ENCODE measurements at regions not wholly inside any gene's neighbourhood (a gene's known extent, or its start where the extent isn't known, plus 50 kb on each side); places are given as distances from the start of the nearest gene placed in this dataset.

DNA sequence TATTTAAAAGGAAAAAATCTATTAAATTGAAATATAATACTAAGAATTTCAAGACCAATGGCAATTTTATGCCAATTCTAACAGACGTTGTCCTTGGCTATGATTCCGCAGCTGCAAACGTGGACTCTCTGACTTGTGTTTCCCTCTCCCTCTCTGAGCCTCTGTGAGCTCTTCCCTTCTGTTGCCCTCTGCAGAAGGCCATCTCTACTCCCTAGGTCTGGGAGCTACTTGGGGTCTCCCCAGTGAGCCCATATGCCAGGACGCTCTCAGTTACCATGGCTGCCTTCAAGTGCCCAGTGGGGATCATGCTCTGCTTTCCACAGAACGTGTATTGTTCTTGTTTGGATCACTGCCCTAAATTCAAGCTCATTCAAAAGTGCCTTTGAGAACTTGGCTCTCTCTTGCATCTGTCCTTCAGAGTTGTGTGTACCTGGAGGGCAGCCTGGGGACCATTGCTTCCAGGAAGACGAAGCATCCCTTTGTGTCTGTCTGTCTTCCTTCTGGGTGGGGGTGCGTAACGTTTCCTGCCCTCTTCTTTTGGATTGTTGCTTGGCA is 97.5 kb upstream of the TSPAN2 start:
- intact Hi-C loops (cut with DNase I): loop anchor here (10.0 kb wide), 1 partner anchor 98 kb away; no protein-coding TSS in a partner anchor
- no peaks in the 10 kb centered on the region for H3K9me3 ChIP-seq
- no peaks in the 10 kb centered on the region for H3K27me3 ChIP-seq
- no peaks in the 10 kb centered on the region for H3K36me3 ChIP-seq
- no peak overlapping the region for H3K4me3 ChIP-seq
- H3K4me1 ChIP-seq: peaks cover 40% of the 10 kb centered on the region
- no peak for DNase-seq (ENCODE audit: extremely low spot score in 2 of 2)
- TF ChIP-seq, protein P1, sequence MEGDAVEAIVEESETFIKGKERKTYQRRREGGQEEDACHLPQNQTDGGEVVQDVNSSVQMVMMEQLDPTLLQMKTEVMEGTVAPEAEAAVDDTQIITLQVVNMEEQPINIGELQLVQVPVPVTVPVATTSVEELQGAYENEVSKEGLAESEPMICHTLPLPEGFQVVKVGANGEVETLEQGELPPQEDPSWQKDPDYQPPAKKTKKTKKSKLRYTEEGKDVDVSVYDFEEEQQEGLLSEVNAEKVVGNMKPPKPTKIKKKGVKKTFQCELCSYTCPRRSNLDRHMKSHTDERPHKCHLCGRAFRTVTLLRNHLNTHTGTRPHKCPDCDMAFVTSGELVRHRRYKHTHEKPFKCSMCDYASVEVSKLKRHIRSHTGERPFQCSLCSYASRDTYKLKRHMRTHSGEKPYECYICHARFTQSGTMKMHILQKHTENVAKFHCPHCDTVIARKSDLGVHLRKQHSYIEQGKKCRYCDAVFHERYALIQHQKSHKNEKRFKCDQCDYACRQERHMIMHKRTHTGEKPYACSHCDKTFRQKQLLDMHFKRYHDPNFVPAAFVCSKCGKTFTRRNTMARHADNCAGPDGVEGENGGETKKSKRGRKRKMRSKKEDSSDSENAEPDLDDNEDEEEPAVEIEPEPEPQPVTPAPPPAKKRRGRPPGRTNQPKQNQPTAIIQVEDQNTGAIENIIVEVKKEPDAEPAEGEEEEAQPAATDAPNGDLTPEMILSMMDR (IDR thresholded peaks at IDR 0.05): no peak
- TF ChIP-seq POLR2AphosphoS5 (IDR thresholded peaks at IDR 0.05; ENCODE audit: insufficient read depth in 1 of 2, low read depth in 1 of 2): no peak
- TF ChIP-seq POLR2A (IDR thresholded peaks at IDR 0.05): no peak
- H3K27ac ChIP-seq: no peak overlapping the region

- no peak for DNase-seq (ENCODE audit: extremely low spot score in 2 of 2)
- TF ChIP-seq POLR2AphosphoS5 (IDR thresholded peaks at IDR 0.05; ENCODE audit: insufficient read depth in 1 of 2, low read depth in 1 of 2) (no peak), POLR2A (IDR thresholded peaks at IDR 0.05) (no peak)
- TF ChIP-seq, protein P1 (IDR thresholded peaks at IDR 0.05): no peak
- Histone ChIP-seq H3K27me3 (no peaks in the 10 kb centered on the region), H3K9me3 (no peaks in the 10 kb centered on the region), H3K4me1 (peaks cover 33% of the 10 kb centered on the region), H3K36me3 (no peaks in the 10 kb centered on the region), H3K4me3 (no peak overlapping the region), H3K27ac (peak overlapping the region; percentile 25)
- intact Hi-C loops (cut with DNase I): loop anchor here (10.0 kb wide), 1 partner anchor 99 kb away; no protein-coding TSS in a partner anchor
Measured at GRCh38 chr1:115185336-115185735, 96.0 kb upstream of the TSPAN2 start.

GRCh38 chr1:115184951-115185331 is 95.6 kb upstream of the TSPAN2 start:
- no peak for DNase-seq (ENCODE audit: extremely low spot score in 2 of 2)
- H3K9me3 ChIP-seq: no peaks in the 10 kb centered on the region
- peaks cover 30% of the 10 kb centered on the region for H3K4me1 ChIP-seq
- H3K4me3 ChIP-seq: no peak overlapping the region
- no peaks in the 10 kb centered on the region for H3K27me3 ChIP-seq
- TF ChIP-seq, protein P1 (IDR thresholded peaks at IDR 0.05): no peak
- peak in 1 of 2 donors; percentile 31 for TF ChIP-seq POLR2AphosphoS5 (IDR thresholded peaks at IDR 0.05; ENCODE audit: insufficient read depth in 1 of 2, low read depth in 1 of 2)
- no peak for TF ChIP-seq POLR2A (IDR thresholded peaks at IDR 0.05)
- no peaks in the 10 kb centered on the region for H3K36me3 ChIP-seq
- intact Hi-C loops (cut with DNase I): loop anchor here (10.0 kb wide), 1 partner anchor 100 kb away; no protein-coding TSS in a partner anchor
- peak overlapping the region; percentile 25 for H3K27ac ChIP-seq

DNA sequence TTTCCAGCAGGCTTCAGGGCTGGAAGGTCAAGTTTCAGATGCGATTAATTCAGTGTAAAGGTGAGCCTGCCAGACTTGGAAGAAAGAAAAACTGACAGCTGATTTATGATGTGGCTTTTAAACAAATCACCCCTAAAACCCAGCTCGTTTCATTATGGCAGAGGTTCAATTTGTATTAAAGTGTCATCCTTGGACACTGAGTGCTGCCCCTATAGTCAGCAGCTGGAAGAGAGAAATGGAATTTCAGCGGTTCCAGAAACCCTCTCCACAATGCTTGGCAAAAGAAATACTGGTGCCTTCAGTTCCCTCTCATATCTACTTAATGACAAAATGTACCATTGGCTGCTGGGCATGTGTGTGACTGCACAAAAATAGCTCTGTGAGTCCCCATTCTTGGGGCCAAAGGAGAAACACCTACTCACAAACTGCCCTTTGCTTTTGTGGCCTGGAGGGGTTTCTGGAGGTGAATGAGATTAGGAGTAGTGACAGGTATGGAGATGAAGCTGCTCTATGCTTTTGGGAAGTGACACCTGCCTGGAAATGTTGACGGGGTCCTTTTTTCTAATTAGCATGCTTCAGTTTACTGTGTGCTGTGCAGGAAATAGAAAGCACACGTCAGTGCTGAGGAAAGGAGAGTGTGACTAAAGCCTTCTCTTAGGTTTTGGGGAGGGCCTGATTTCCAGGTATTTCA is 95.1 kb upstream of the TSPAN2 start:
- Histone ChIP-seq H3K9me3 (no peaks in the 10 kb centered on the region), H3K36me3 (no peaks in the 10 kb centered on the region), H3K27ac (peak overlapping the region; percentile 25), H3K4me1 (peaks cover 26% of the 10 kb centered on the region), H3K27me3 (no peaks in the 10 kb centered on the region), H3K4me3 (no peak overlapping the region)
- intact Hi-C loops (cut with DNase I): loop anchor here (10.0 kb wide), 1 partner anchor 100 kb away; no protein-coding TSS in a partner anchor
- DNase-seq (ENCODE audit: extremely low spot score in 2 of 2): no peak
- TF ChIP-seq, protein P1 (IDR thresholded peaks at IDR 0.05): no peak
- TF ChIP-seq POLR2AphosphoS5 (IDR thresholded peaks at IDR 0.05; ENCODE audit: insufficient read depth in 1 of 2, low read depth in 1 of 2) (no peak), POLR2A (IDR thresholded peaks at IDR 0.05) (no peak)
